K562 (cell line): ENCODE measurements at regions not wholly inside any gene's neighbourhood (a gene's known extent, or its start where the extent isn't known, plus 50 kb on each side); places are given as distances from the start of the nearest gene placed in this dataset.

ENCODE experiments used
- ATAC-seq: fragments of 200-7000 bp; cut with Tn5 transposase; 3 replicates; pipeline ENCODE4 v1.9.1; 2020; ENCODE audit warnings: moderate library complexity
- BruUV-seq: library from RNA; stranded (reverse); fragments of 400-500 nt; replicated peaks from 2 replicates; lab custom pipeline; 2021; lab: Mats Ljungman, UMichigan
- CTCF ChIA-PET: fragments of 300-600 bp; formaldehyde crosslinking; extraction: SDS; loops from one replicate; lab custom pipeline; 2021; ENCODE audit warnings: low intra/inter-chr PET ratio; lab: Yijun Ruan, JAX
- POLR2A ChIA-PET: fragments of 300-600, 350-650 bp; sonication (Branson Sonifier 250); formaldehyde crosslinking; extraction: SDS; loops from one replicate; lab custom pipeline; 2021; ENCODE audit warnings: antibody characterized with exemption, inconsistent platforms; lab: Yijun Ruan, JAX
- DNase-seq, 4 experiments: peaks; one replicate each; pipeline versions ENCODE4 v3.0.0 to v3.0.0-alpha.2; 2011 to 2018; ENCODE audit warnings: low spot score in 3 of 4, mixed read lengths in 3 of 4; ENCODE audit errors: extremely low read depth in 1 of 4
- FAIRE-seq: peaks from 2 replicates; lab custom pipeline; 2011; peaks lifted over from hg19 to GRCh38; lab: Jason Lieb, UNC
- H2AFZ ChIP-seq: 2 replicates; pipeline ENCODE4 v1.6.0; 2011; ENCODE audit warnings: low read depth, low read length, control low read depth, inconsistent platforms
- H3K27ac ChIP-seq: fragments of 200-600 bp; 3 replicates; pipeline ENCODE4 v1.8.0; 2011; ENCODE audit warnings: low read depth, mild to moderate bottlenecking, control low read depth, inconsistent platforms, low read length, moderate library complexity, mixed read lengths; ENCODE audit errors: extremely low read depth
- H3K27me3 ChIP-seq, 2 experiments: fragments of 300-600 bp in 1 of 2; 2 replicates in 1 of 2; 3 replicates in 1 of 2; pipeline versions ENCODE4 v1.6.0 to v1.8.0; 2011; ENCODE audit warnings: inconsistent platforms in 2 of 2, low read length in 2 of 2, mild to moderate bottlenecking in 1 of 2, mixed read lengths in 1 of 2, moderate library complexity in 1 of 2; ENCODE audit not compliant: control insufficient read depth in 2 of 2, insufficient read depth in 2 of 2
- H3K36me3 ChIP-seq: fragments of 300-600 bp; 3 replicates; pipeline ENCODE4 v1.8.0; 2011; ENCODE audit warnings: mild to moderate bottlenecking, low read length, inconsistent platforms; ENCODE audit not compliant: control insufficient read depth, insufficient read depth
- H3K4me1 ChIP-seq, 2 experiments: fragments of 200-600 bp in 1 of 2; replicated peaks in 1 of 2; 2 replicates in 1 of 2; 3 replicates in 1 of 2; pipeline versions ENCODE4 v1.5.1 to v1.8.0; 2011; ENCODE audit warnings: inconsistent platforms in 2 of 2, low read length in 2 of 2, mild to moderate bottlenecking in 1 of 2, mixed read lengths in 1 of 2, moderate library complexity in 1 of 2; ENCODE audit not compliant: control insufficient read depth in 2 of 2, insufficient read depth in 2 of 2
- H3K4me2 ChIP-seq: 2 replicates; pipeline ENCODE4 v1.6.1; 2011; ENCODE audit warnings: low read length, control low read depth, inconsistent platforms, mixed read lengths; ENCODE audit not compliant: insufficient read depth
- H3K4me3 ChIP-seq: fragments of 200-600 bp; sonication (generic), shearing (Covaris generic); 2 replicates; pipeline ENCODE4 v1.5.1; 2016; ENCODE audit warnings: control low read depth, inconsistent platforms
- H3K79me2 ChIP-seq: fragments of 200-600 bp; 3 replicates; pipeline ENCODE4 v1.8.0; 2011; ENCODE audit warnings: low read length, inconsistent platforms; ENCODE audit not compliant: control insufficient read depth, insufficient read depth
- H3K9ac ChIP-seq, 2 experiments: 2 replicates each; pipeline versions ENCODE4 v1.6.0 to v1.6.1; 2011; ENCODE audit warnings: low read depth in 2 of 2, low read length in 2 of 2, control low read depth in 1 of 2, inconsistent platforms in 1 of 2, mild to moderate bottlenecking in 1 of 2, mixed read lengths in 1 of 2; ENCODE audit not compliant: insufficient read depth in 1 of 2
- H3K9me1 ChIP-seq: one replicate; pipeline ENCODE4 v1.6.0; 2011; ENCODE audit warnings: inconsistent platforms, mild to moderate bottlenecking, low read length, moderate library complexity; ENCODE audit not compliant: control insufficient read depth, insufficient read depth
- H3K9me3 ChIP-seq: replicated peaks from 2 replicates; pipeline ENCODE4 v1.5.1; 2011; ENCODE audit warnings: low read depth, low read length, inconsistent platforms; ENCODE audit not compliant: control insufficient read depth, insufficient read depth
- H4K20me1 ChIP-seq: replicated peaks from 2 replicates; pipeline ENCODE4 v1.6.1; 2011; ENCODE audit warnings: low read length, inconsistent platforms, mixed read lengths; ENCODE audit not compliant: control insufficient read depth, insufficient read depth
- CBFA2T2 ChIP-seq: fragments of 450-650 bp; conservative IDR thresholded peaks from 2 replicates; pipeline ENCODE4 v1.6.1; 2017; ENCODE audit warnings: mild to moderate bottlenecking
- CGGBP1 ChIP-seq: fragments of 250-450 bp; sonication (Bioruptor Pico); IDR thresholded peaks from 2 replicates; pipeline ENCODE4 v1.9.0; 2021; ENCODE audit warnings: mild to moderate bottlenecking
- CTBP1 ChIP-seq: fragments of 450-650 bp; IDR thresholded peaks from 2 replicates; pipeline ENCODE4 v1.6.1; 2016; ENCODE audit warnings: borderline replicate concordance
- FIP1L1 ChIP-seq: fragments of 200-400 bp; formaldehyde crosslinking; IDR thresholded peaks from 2 replicates; pipeline ENCODE4 v1.6.1; 2018; ENCODE audit warnings: mild to moderate bottlenecking, low read depth, low read length; ENCODE audit not compliant: poor library complexity, severe bottlenecking
- FOXA3 ChIP-seq, 2 experiments: fragments of 450-650 bp in 1 of 2; sonication (generic) in 1 of 2; formaldehyde crosslinking; IDR thresholded peaks in 1 of 2; conservative IDR thresholded peaks in 1 of 2; 2 replicates each; pipeline versions ENCODE4 v1.4.0 to v1.8.0; 2020 to 2022; ENCODE audit warnings: mild to moderate bottlenecking in 2 of 2, missing genetic modification reagents in 1 of 2
- HNRNPL ChIP-seq: fragments of 200-400 bp; formaldehyde crosslinking; IDR thresholded peaks from 2 replicates; pipeline ENCODE4 v1.6.1; 2017; ENCODE audit warnings: low read depth, mild to moderate bottlenecking, low read length
- LCOR ChIP-seq: sonication (generic); formaldehyde crosslinking; IDR thresholded peaks from 2 replicates; pipeline ENCODE4 v1.8.0; 2022; ENCODE audit warnings: mild to moderate bottlenecking, missing genetic modification reagents
- PRPF4 ChIP-seq: fragments of 200-400 bp; formaldehyde crosslinking; IDR thresholded peaks from one replicate; pipeline ENCODE4 v1.6.1; 2017; ENCODE audit warnings: low read length, low read depth, mild to moderate bottlenecking; ENCODE audit not compliant: insufficient read depth, poor library complexity, severe bottlenecking
- RBM25 ChIP-seq: fragments of 200-400 bp; formaldehyde crosslinking; IDR thresholded peaks from 2 replicates; pipeline ENCODE4 v1.6.1; 2018; ENCODE audit warnings: low read length, low read depth, moderate library complexity; ENCODE audit not compliant: severe bottlenecking
- RHOXF2B ChIP-seq: fragments of 250-450 bp; sonication (Bioruptor Pico); conservative IDR thresholded peaks from 2 replicates; pipeline ENCODE4 v1.5.1; 2021
- SIX5 ChIP-seq, 2 experiments: IDR thresholded peaks; 2 replicates each; pipeline ENCODE4 v1.6.1; 2011; ENCODE audit warnings: low read length in 2 of 2, borderline replicate concordance in 1 of 2, low read depth in 1 of 2, mild to moderate bottlenecking in 1 of 2, moderate library complexity in 1 of 2; ENCODE audit not compliant: insufficient read depth in 1 of 2
- SMARCB1 ChIP-seq: IDR thresholded peaks from 2 replicates; pipeline ENCODE4 v1.6.1; 2011; ENCODE audit warnings: improper control_type of control experiment, low read depth; ENCODE audit not compliant: insufficient read length
- SNAPC5 ChIP-seq: fragments of 250-450 bp; sonication (Bioruptor Pico); IDR thresholded peaks from 2 replicates; pipeline ENCODE4 v1.8.0; 2021; ENCODE audit warnings: moderate library complexity, mild to moderate bottlenecking, inconsistent platforms
- ZNF217 ChIP-seq: sonication (generic); formaldehyde crosslinking; IDR thresholded peaks from 2 replicates; pipeline ENCODE4 v1.8.0; 2022; ENCODE audit warnings: mild to moderate bottlenecking, missing genetic modification reagents
- ZNF431 ChIP-seq: sonication (generic); formaldehyde crosslinking; IDR thresholded peaks from 2 replicates; pipeline ENCODE4 v1.8.0; 2022; ENCODE audit warnings: mild to moderate bottlenecking, missing genetic modification reagents
- ZNF766 ChIP-seq: fragments of 200-800 bp; sonication (Bioruptor generic); conservative IDR thresholded peaks from 2 replicates; pipeline ENCODE4 v1.6.1; 2016; ENCODE audit warnings: missing genetic modification characterization, missing compliant biosample characterization
- WGBS: fragments of 100-300 bp; shearing (Covaris generic); methylation state at CpG from one replicate; pipeline ENCODE4 v1.1.6; 2016; ENCODE audit warnings: low coverage, mixed read lengths; ENCODE audit not compliant: insufficient coverage; ENCODE audit errors: missing lambda C conversion rate; 5-methylcytosine and 5-hydroxymethylcytosine counted together
- in situ Hi-C: fragments of 300-500 bp; cut with MboI; formaldehyde crosslinking; loops from 4 replicates; pipeline ENCODE4 v1.15.0; 2018; ENCODE audit warnings: inconsistent platforms, mixed read lengths
- intact Hi-C: fragments of 100-400 bp; cut with micrococcal nuclease; formaldehyde crosslinking; loops from 2 replicates; pipeline ENCODE4 v1.14.2; 2022
- TF ChIP-seq, protein P1 (sequence below): sonication (generic); formaldehyde crosslinking; IDR thresholded peaks from 2 replicates; pipeline ENCODE4 v1.8.0; 2022; ENCODE audit warnings: missing genetic modification reagents, mild to moderate bottlenecking, moderate library complexity, borderline replicate concordance

GRCh38 chr4:123913598-123913997, 517.0 kb downstream of the SPRY1 start:
- ChIA-PET CTCF (no interaction called here), POLR2A (no interaction called here)
- intact Hi-C loops: no loop called here
- Histone ChIP-seq H3K36me3 (no peaks in the 10 kb centered on the region), H4K20me1 (no peaks in the 10 kb centered on the region), H3K9ac (no peak overlapping the region), H3K4me1 (no peaks in the 10 kb centered on the region), H3K27ac (no peak overlapping the region), H3K4me2 (no peak overlapping the region), H3K4me3 (no peak overlapping the region), H3K9me3 (no peaks in the 10 kb centered on the region), H3K79me2 (no peaks in the 10 kb centered on the region), H3K27me3 (no peaks in the 10 kb centered on the region), H3K9me1 (no peaks in the 10 kb centered on the region), H2AFZ (no peak overlapping the region)
- FAIRE-seq (no peak), DNase-seq (no peak), ATAC-seq (no peak)
- no peak for TF ChIP-seq FIP1L1
- no peak for TF ChIP-seq ZNF217 (CRISPR knock-in tag)
- TF ChIP-seq SNAPC5 (CRISPR knock-in tag): no peak
- TF ChIP-seq, protein P1, sequence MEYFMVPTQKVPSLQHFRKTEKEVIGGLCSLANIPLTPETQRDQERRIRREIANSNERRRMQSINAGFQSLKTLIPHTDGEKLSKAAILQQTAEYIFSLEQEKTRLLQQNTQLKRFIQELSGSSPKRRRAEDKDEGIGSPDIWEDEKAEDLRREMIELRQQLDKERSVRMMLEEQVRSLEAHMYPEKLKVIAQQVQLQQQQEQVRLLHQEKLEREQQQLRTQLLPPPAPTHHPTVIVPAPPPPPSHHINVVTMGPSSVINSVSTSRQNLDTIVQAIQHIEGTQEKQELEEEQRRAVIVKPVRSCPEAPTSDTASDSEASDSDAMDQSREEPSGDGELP (CRISPR knock-in tag): no peak
- in situ Hi-C loops: no loop called here
- BruUV-seq: no TSS peak

GRCh38 chr4:123916821-123917220, 520.2 kb downstream of the SPRY1 start:
- Histone ChIP-seq H3K27me3 (no peaks in the 10 kb centered on the region), H3K79me2 (no peaks in the 10 kb centered on the region), H3K4me1 (no peaks in the 10 kb centered on the region), H2AFZ (no peak overlapping the region), H3K9ac (no peak overlapping the region), H3K36me3 (no peaks in the 10 kb centered on the region), H3K4me3 (no peak overlapping the region), H3K27ac (no peak overlapping the region), H3K9me1 (no peaks in the 10 kb centered on the region), H3K4me2 (no peak overlapping the region), H4K20me1 (no peaks in the 10 kb centered on the region), H3K9me3 (no peaks in the 10 kb centered on the region)
- 0% methylated on average over 2 of the region's 2 CpGs for WGBS
- intact Hi-C loops (no loop called here), in situ Hi-C loops (no loop called here)
- ATAC-seq (no peak), FAIRE-seq (no peak), DNase-seq (no peak)
- CTCF ChIA-PET: no interaction called here
- no TSS peak for BruUV-seq
- POLR2A ChIA-PET: no interaction called here
- TF ChIP-seq SMARCB1: no peak
- TF ChIP-seq FOXA3 (CRISPR knock-in tag; conservative IDR thresholded peaks at IDR 0.05 in 1 of 2, IDR thresholded peaks at IDR 0.05 in 1 of 2): no peak
- no peak for TF ChIP-seq ZNF766 (CRISPR knock-in tag)
- no peak for TF ChIP-seq RBM25
- no peak for TF ChIP-seq CBFA2T2
- TF ChIP-seq SIX5 (IDR thresholded peaks at IDR 0.05; ENCODE audit: borderline replicate concordance in 1 of 2, insufficient read depth in 1 of 2, low read depth in 1 of 2, low read length in 2 of 2): no peak
- no peak for TF ChIP-seq CTBP1
- TF ChIP-seq ZNF431 (CRISPR knock-in tag): no peak
- no peak for TF ChIP-seq CGGBP1
- no peak for TF ChIP-seq HNRNPL
- no peak for TF ChIP-seq RHOXF2B (CRISPR knock-in tag)
- TF ChIP-seq PRPF4: no peak
- no peak for TF ChIP-seq LCOR (CRISPR knock-in tag)
